OCI-LY1 (cell line): ENCODE measurements at regions not wholly inside any gene's neighbourhood (a gene's known extent, or its start where the extent isn't known, plus 50 kb on each side); places are given as distances from the start of the nearest gene placed in this dataset.

ENCODE experiments used
- EZH2 ChIP-seq: fragments of 200-600 bp; sonication (generic), shearing (Covaris generic); IDR thresholded peaks from 2 replicates; pipeline ENCODE4 v1.8.0; 2017; ENCODE audit warnings: borderline replicate concordance, mixed run types, mild to moderate bottlenecking, antibody characterized with exemption, low read length, moderate library complexity, mixed read lengths
- TF ChIP-seq, protein P1 (sequence below): fragments of 200-600 bp; sonication (generic), shearing (Covaris generic); IDR thresholded peaks from 2 replicates; pipeline ENCODE4 v1.5.1; 2017; ENCODE audit warnings: mild to moderate bottlenecking, antibody characterized with exemption, low read length, moderate library complexity, mixed read lengths

DNA sequence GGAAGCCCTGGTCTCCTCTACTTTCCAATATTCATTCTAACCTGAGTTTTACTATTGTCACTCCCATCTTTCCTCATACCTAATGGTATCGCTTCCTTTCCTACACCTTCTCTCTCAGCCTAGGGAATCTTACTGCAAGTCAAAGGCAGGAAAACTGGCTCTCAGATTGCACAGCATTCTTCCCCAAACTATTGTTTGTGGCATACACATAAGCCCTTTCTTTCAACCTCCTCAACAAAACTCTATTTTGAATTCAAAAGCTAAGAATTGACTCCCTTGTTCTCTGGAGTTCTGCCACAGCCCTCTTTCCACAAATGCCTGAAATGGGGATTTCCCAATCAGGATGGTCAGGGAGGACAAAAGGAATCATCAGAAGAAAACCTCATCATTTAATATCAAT, 181.5 kb downstream of the FAM76B start:
- TF ChIP-seq, protein P1, sequence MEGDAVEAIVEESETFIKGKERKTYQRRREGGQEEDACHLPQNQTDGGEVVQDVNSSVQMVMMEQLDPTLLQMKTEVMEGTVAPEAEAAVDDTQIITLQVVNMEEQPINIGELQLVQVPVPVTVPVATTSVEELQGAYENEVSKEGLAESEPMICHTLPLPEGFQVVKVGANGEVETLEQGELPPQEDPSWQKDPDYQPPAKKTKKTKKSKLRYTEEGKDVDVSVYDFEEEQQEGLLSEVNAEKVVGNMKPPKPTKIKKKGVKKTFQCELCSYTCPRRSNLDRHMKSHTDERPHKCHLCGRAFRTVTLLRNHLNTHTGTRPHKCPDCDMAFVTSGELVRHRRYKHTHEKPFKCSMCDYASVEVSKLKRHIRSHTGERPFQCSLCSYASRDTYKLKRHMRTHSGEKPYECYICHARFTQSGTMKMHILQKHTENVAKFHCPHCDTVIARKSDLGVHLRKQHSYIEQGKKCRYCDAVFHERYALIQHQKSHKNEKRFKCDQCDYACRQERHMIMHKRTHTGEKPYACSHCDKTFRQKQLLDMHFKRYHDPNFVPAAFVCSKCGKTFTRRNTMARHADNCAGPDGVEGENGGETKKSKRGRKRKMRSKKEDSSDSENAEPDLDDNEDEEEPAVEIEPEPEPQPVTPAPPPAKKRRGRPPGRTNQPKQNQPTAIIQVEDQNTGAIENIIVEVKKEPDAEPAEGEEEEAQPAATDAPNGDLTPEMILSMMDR, result no peak
- TF ChIP-seq EZH2, result no peak
